GM12873 (cell line): ENCODE measurements at regions not wholly inside any gene's neighbourhood (a gene's known extent, or its start where the extent isn't known, plus 50 kb on each side); places are given as distances from the start of the nearest gene placed in this dataset.

Source experiments
- CTCF ChIP-seq: IDR thresholded peaks from 2 replicates; pipeline ENCODE4 v1.5.1; 2012; ENCODE audit warnings: low read depth, mild to moderate bottlenecking, moderate library complexity, low read length, control low read depth; ENCODE audit not compliant: insufficient read depth; ENCODE audit errors: missing control alignments

- TF ChIP-seq CTCF = no peak
Observed at GRCh38 chr12:97093187-97093683, 186.2 kb downstream of the NEDD1 start.

DNA sequence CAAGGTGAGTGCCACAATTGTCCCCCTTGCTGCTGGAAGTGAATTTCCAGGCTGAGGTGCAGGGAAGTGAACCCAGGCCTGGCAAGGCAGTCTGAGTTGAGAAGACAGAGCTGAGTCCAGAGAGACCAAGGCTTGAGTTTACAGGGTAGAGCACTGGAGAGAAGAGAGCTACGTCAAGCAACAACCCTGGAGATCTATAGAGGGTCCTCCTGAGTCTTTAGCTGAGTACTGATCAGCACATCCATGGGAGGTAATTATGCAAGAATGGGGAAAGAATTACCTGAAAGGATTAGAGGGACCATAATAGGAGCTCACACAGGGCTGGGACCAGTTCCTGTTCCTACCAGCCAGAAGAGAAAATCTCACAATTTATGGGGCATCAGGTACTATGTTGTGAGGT lies 190.7 kb downstream of the NEDD1 start:
- no peak for TF ChIP-seq CTCF

- TF ChIP-seq CTCF = no peak
Observed at GRCh38 chr12:97109441-97109840, 202.4 kb downstream of the NEDD1 start.

DNA sequence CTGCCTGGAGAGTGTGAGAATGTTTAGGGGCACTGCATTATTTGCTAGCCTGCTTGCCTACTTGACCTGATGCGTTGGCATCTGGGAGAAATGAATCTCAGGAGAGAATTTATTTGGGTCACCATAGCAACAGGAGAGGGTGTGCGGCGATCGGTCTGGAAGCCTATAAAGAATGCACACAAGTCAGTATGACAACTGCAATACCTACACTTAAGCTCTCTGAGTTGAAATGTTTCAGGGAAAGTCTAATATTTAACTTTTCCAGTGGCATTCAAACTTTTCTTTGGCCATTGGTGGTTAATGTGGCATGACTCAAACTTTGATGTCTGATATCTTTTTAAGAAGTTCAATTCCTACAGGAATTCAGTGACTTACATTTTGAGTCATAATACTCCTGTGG lies 205.1 kb downstream of the NEDD1 start:
- TF ChIP-seq CTCF = no peak

DNA sequence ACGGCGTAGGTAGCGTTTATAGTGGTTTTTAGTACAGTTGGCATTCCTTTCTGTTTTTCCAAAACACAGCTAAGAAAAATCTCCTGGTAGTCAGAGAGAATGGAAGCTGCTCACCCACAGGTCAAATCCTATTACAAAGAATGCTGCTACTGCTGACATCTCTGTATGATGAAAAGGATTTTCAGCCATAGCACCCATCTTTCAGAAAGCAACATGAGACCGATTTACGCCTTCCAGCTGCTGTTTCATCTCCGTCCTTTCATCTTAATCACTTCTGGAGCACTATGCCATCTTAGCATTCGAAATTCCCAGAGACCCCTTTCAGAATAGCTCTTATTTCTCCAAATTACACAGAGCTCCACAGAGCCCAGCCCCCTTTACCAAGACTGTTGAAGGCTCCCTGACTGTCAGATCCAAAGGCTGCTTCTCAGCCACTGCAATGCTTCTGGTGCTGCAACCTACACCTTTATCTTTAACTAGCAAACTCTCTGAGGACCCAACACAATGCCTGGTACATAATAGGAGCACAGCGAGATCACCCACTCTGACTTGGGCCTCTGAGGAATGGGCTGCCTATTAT lies 211.8 kb downstream of the NEDD1 start:
- TF ChIP-seq CTCF = no peak

- no peak for TF ChIP-seq CTCF
Observed at GRCh38 chr12:97127061-97127460, 220.0 kb downstream of the NEDD1 start.

- no peak for TF ChIP-seq CTCF
Observed at GRCh38 chr12:97131220-97131981, 224.3 kb downstream of the NEDD1 start.
